Lung (tissue), 11 donors: ENCODE measurements at regions not wholly inside any gene's neighbourhood (a gene's known extent, or its start where the extent isn't known, plus 50 kb on each side); places are given as distances from the start of the nearest gene placed in this dataset.
A peak's percentile ranks its signal among the peaks of the same experiment; 100 is the strongest.
"Not testable (repeated sequence)": the region's sequence is repeated elsewhere in the genome, so short reads cannot be mapped to it uniquely, and the experiment has no call there.

ENCODE experiments used
- ATAC-seq: fragments of 200-7000 bp; cut with Tn5 transposase; one replicate; pipeline ENCODE4 v1.9.1; 2020; ENCODE audit warnings: moderate number of reproducible peaks; ENCODE audit not compliant: insufficient read depth, low FRiP score
- DNase-seq, 3 donors: peaks; one replicate each; pipeline ENCODE4 v3.0.0-alpha.2; 2013 to 2017
- H3K27ac ChIP-seq, 2 donors: one replicate each; pipeline ENCODE4 v1.5.1; 2013; ENCODE audit warnings: mild to moderate bottlenecking in 2 of 2, moderate library complexity in 2 of 2, control low read depth in 1 of 2, inconsistent platforms in 1 of 2, low read depth in 1 of 2, low read length in 1 of 2
- H3K27me3 ChIP-seq, 3 donors: one replicate each; pipeline ENCODE4 v1.5.1; 2013; ENCODE audit warnings: low read length in 2 of 3; ENCODE audit not compliant: control insufficient read depth in 3 of 3, insufficient read depth in 3 of 3
- H3K36me3 ChIP-seq, 4 donors: one replicate each; pipeline ENCODE4 v1.5.1; 2013; ENCODE audit warnings: low read length in 4 of 4, mild to moderate bottlenecking in 1 of 4, moderate library complexity in 1 of 4; ENCODE audit not compliant: control insufficient read depth in 4 of 4, insufficient read depth in 4 of 4
- H3K4me1 ChIP-seq, 5 donors: one replicate each; pipeline ENCODE4 v1.5.1; 2013; ENCODE audit warnings: low read length in 5 of 5, mild to moderate bottlenecking in 2 of 5, moderate library complexity in 1 of 5; ENCODE audit not compliant: control insufficient read depth in 5 of 5, insufficient read depth in 5 of 5
- H3K4me3 ChIP-seq: one replicate; pipeline ENCODE4 v1.5.1; 2013; ENCODE audit warnings: mild to moderate bottlenecking, control low read depth, moderate library complexity
- H3K9ac ChIP-seq, 2 donors: one replicate each; pipeline ENCODE4 v1.5.1; 2013; ENCODE audit warnings: low read length in 2 of 2, control low read depth in 1 of 2; ENCODE audit not compliant: insufficient read depth in 1 of 2
- H3K9me3 ChIP-seq, 4 donors: one replicate each; pipeline ENCODE4 v1.5.1; 2013; ENCODE audit warnings: low read length in 3 of 4, mild to moderate bottlenecking in 1 of 4, moderate library complexity in 1 of 4; ENCODE audit not compliant: control insufficient read depth in 4 of 4, insufficient read depth in 3 of 4
- WGBS, 2 donors: extraction: QIAGEN DNeasy Blood & Tissue Kit; methylation state at CpG; one replicate each; pipeline ENCODE4 v1.1.7; 2013; 5-methylcytosine and 5-hydroxymethylcytosine counted together
- TF ChIP-seq, protein P1 (sequence below): IDR thresholded peaks from 2 replicates; pipeline ENCODE4 v1.5.1; 2012; ENCODE audit warnings: mild to moderate bottlenecking; ENCODE audit errors: control extremely low read depth, extremely low read depth
- donor health status: control.
- donor health status: control.
- donor health status: Bipolar disorder and iron deficiency.
- donor health status: healthy.
- donor health status: DM: yes; HTN: yes; CAD: no.

DNA sequence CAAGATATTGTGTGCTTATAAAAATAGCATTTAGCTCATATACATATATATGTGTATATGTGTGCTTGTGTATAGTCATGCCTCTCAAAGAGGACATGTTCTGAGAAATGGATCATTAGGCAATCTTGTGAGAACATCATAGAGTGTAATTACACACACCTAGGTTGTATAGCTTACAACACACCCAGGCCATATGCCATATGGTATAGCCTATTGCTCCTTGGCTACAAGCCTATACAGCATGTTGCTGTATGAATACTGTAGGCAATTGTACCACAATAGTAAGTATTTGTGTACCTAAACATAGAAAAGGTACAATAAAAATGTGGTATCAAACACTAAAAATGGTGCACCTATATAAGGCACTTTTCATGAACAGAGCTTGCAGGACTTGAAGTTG, 1510.5 kb upstream of the LRRTM3 start:
- Histone ChIP-seq H3K36me3 (no peaks in the 10 kb centered on the region), H3K27ac (no peak overlapping the region), H3K27me3 (no peaks in the 10 kb centered on the region), H3K9ac (no peak overlapping the region), H3K4me3 (no peak overlapping the region), H3K4me1 (no peaks in the 10 kb centered on the region), H3K9me3 (no peaks in the 10 kb centered on the region)
- ATAC-seq = no peak
- DNase-seq = no peak
- TF ChIP-seq, protein P1, sequence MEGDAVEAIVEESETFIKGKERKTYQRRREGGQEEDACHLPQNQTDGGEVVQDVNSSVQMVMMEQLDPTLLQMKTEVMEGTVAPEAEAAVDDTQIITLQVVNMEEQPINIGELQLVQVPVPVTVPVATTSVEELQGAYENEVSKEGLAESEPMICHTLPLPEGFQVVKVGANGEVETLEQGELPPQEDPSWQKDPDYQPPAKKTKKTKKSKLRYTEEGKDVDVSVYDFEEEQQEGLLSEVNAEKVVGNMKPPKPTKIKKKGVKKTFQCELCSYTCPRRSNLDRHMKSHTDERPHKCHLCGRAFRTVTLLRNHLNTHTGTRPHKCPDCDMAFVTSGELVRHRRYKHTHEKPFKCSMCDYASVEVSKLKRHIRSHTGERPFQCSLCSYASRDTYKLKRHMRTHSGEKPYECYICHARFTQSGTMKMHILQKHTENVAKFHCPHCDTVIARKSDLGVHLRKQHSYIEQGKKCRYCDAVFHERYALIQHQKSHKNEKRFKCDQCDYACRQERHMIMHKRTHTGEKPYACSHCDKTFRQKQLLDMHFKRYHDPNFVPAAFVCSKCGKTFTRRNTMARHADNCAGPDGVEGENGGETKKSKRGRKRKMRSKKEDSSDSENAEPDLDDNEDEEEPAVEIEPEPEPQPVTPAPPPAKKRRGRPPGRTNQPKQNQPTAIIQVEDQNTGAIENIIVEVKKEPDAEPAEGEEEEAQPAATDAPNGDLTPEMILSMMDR = no peak

DNA sequence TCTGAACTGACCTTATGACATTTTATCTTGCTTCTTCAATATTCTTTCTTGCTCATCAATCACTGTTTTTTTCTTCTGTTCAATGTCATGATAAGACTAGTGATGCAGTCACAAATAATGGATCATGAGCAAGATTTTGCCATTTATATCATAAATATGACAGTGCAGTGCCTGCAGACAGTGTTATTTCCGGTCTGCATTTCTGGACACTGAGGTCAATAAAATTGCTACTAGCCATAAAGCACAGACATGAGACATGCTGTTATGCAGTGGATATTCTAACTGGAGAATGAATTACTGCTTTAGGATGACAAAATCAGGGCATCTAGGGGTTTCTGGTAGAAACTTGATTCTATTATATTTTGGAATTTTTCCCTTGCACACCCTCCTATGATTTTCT, 1509.7 kb upstream of the LRRTM3 start:
- Histone ChIP-seq H3K27me3 (no peaks in the 10 kb centered on the region), H3K9ac (no peak overlapping the region), H3K36me3 (no peaks in the 10 kb centered on the region), H3K4me1 (no peaks in the 10 kb centered on the region), H3K27ac (no peak overlapping the region), H3K4me3 (no peak overlapping the region), H3K9me3 (no peaks in the 10 kb centered on the region)
- WGBS, 2 donors = 79 to 83% methylated on average over 1 of the region's 1 CpG
- TF ChIP-seq, protein P1 = no peak
- DNase-seq = no peak
- ATAC-seq = no peak

DNA sequence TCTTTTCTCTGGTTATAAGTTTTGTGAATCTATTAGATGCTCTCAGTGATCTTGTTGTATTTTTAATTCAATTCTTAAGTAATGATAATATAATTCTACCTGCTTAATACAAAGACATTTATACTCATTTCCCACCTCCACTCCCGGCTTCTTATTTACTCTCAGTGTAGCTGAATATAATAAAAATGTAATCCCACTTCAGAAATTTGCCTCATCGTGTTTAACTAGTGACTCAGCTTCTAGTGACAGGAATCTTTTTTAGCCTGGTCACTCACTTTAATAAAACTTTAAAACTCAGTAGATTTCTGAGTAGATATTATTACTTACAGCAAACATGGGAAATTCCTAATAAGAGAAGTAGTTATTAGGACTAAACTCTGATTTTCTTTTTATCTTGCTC, 1506.2 kb upstream of the LRRTM3 start:
- no peak for ATAC-seq
- Histone ChIP-seq H3K4me1 (no peaks in the 10 kb centered on the region), H3K27me3 (no peaks in the 10 kb centered on the region), H3K27ac (no peak overlapping the region), H3K36me3 (no peaks in the 10 kb centered on the region), H3K4me3 (no peak overlapping the region), H3K9ac (no peak overlapping the region), H3K9me3 (no peaks in the 10 kb centered on the region)
- WGBS, 2 donors = 52 to 61% methylated on average over 2 of the region's 2 CpGs
- DNase-seq = peak in 1 of 3 donors; percentile 4
- TF ChIP-seq, protein P1 = no peak

DNA sequence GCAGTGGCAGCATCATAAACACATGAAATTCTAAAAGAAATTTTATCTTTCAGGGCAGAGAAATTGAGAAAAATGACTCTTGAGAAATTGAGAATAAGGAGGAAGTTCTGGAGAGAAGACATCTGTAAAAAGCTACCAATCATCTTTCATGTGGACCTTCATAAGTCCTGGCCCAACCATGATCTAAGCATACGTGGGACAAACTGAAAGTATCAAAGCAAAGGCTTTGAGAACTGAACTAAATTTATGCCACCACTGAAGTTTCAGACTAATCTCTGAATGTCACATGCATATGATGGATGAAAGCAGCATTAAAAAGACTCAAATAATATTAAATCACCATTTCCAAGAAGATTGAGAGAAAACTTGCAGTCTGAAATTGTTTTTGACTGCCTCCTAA, 1502.8 kb upstream of the LRRTM3 start:
- no peak for DNase-seq

DNA sequence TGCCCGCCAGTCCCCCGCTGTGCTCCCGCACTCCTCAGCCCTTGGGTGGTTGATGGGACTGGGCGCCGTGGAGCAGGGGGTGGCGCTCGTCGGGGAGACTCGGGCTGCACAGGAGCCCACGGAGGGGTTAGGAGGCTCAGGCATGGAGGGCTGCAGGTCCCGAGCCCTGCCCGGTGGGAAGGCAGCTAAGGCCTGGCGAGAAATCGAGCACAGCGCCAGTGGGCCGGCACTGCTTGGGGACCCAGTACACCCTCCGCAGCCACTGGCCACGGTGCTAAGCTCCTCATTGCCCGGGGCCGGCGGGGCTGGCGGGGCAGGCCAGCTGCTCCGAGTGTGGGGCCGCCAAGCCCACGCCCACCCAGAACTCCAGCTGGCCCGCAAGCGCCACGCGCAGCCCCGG, 1496.5 kb upstream of the LRRTM3 start:
- not testable (repeated sequence) for H3K27ac ChIP-seq, H3K36me3 ChIP-seq, H3K4me1 ChIP-seq, H3K9ac ChIP-seq, ATAC-seq, H3K27me3 ChIP-seq, H3K4me3 ChIP-seq, DNase-seq, H3K9me3 ChIP-seq
- 95 to 96% methylated on average over 28 to 30 of the region's 30 CpGs for WGBS, 2 donors

More for the DNA sequence above, 1502.8 kb upstream of the LRRTM3 start:
- Histone ChIP-seq H3K9me3 (no peaks in the 10 kb centered on the region), H3K9ac (no peak overlapping the region), H3K27me3 (no peaks in the 10 kb centered on the region), H3K27ac (no peak overlapping the region), H3K4me3 (no peak overlapping the region), H3K36me3 (no peaks in the 10 kb centered on the region), H3K4me1 (no peaks in the 10 kb centered on the region)
- ATAC-seq = no peak
- 59 to 78% methylated on average over 1 of the region's 1 CpG for WGBS, 2 donors
- TF ChIP-seq, protein P1 = no peak
